ENCODE measurements at regions not wholly inside any gene's neighbourhood (a gene's known extent, or its start where the extent isn't known, plus 50 kb on each side); places are given as distances from the start of the nearest gene placed in this dataset.

DNA sequence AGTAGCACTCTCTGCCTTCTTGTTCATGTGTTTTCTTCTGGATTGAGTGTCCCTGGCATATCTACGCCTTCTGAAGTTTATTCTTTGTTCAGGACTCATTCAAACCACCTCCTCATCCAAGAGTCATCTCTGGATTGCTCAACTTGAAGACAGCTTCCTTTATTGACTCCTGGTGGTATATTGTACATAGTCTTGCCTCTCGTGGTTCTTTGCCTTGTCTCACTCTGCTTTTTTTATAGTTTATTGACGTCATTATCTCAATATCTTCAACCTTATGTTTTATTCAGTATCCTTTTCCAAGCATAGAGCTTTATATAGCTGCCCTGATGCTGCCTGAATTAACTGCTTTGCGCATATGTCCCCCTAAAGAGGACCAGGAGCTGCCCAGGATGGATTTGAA, 161.7 kb downstream of the INSIG2 start:
- H3K23ac ChIP-seq (ENCODE audit: low read length in 2 of 2) = no peak overlapping the region
- H2BK120ac ChIP-seq (ENCODE audit: low read depth, low read length) = no peak overlapping the region
- no peak overlapping the region for H3K9ac ChIP-seq (ENCODE audit: low read length)
- no peak overlapping the region for H2AFZ ChIP-seq (ENCODE audit: low read depth, low read length)
- peaks cover 0 to 3% of the 10 kb centered on the region in 2 experiments for H3K27me3 ChIP-seq (ENCODE audit: control insufficient read depth in 1 of 2, insufficient read depth in 1 of 2, low read length in 2 of 2)
- H2AK5ac ChIP-seq (ENCODE audit: low read length, severe bottlenecking) = no peak overlapping the region
- H2BK12ac ChIP-seq (ENCODE audit: low read length in 2 of 2) = no peak overlapping the region
- H3K9me3 ChIP-seq (ENCODE audit: control insufficient read depth, low read length) = no peaks in the 10 kb centered on the region
- H2BK5ac ChIP-seq (ENCODE audit: low read depth, low read length, poor library complexity, severe bottlenecking) = no peak overlapping the region
- peak; percentile 0 for DNase-seq
- H3K18ac ChIP-seq (ENCODE audit: low read depth in 1 of 2, low read length in 2 of 2) = no peak overlapping the region
- H3K4me3 ChIP-seq (ENCODE audit: insufficient read depth in 1 of 2, low read depth in 1 of 2, low read length in 2 of 2) = no peak overlapping the region
- H4K8ac ChIP-seq (ENCODE audit: low read length) = no peak overlapping the region
- H3K79me1 ChIP-seq (replicated peaks; ENCODE audit: low read length, poor library complexity, severe bottlenecking) = no peaks in the 10 kb centered on the region
- H3K36me3 ChIP-seq (ENCODE audit: control insufficient read depth in 1 of 2, insufficient read depth in 2 of 2, low read depth in 1 of 2, low read length in 2 of 2) = no peaks in the 10 kb centered on the region
- no peak overlapping the region for H3K14ac ChIP-seq (ENCODE audit: low read length in 2 of 2)
- no peak overlapping the region for H2BK15ac ChIP-seq (ENCODE audit: low read depth, poor library complexity, severe bottlenecking)
- H3K4ac ChIP-seq (ENCODE audit: low read depth in 1 of 2, low read length in 2 of 2) = no peak overlapping the region
- no peak overlapping the region for H4K91ac ChIP-seq (ENCODE audit: low read length)
- no peak overlapping the region for H3K4me2 ChIP-seq (ENCODE audit: low read length, poor library complexity, severe bottlenecking)
- WGBS = 64% methylated on average over 4 of the region's 4 CpGs
- H3K4me1 ChIP-seq (ENCODE audit: control insufficient read depth, insufficient read depth, low read depth, low read length) = peaks cover 2% of the 10 kb centered on the region
- no peak overlapping the region for H3K27ac ChIP-seq (ENCODE audit: low read length, poor library complexity, severe bottlenecking)

DNA sequence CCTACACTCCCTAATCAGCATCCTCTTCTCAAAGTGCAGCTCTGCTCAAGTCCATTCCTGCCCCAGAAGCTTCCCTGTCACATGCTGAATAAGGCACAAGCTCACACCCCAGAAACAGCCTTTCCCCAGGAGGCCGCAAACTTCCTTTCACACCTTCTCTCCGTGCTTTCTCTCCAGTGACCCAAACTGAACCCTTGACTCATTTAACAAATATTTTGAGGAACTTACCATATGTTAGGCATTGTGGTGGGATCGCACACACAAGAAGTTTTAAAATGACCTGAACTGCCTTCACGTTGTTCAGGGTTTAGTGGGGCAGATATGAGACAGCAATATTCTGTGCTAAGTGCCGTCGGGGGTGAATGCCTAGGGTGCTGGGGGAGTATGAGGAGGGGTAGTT, 161.3 kb downstream of the INSIG2 start:
- Histone ChIP-seq H3K4me1 (ENCODE audit: control insufficient read depth, insufficient read depth, low read depth, low read length) (peaks cover 2% of the 10 kb centered on the region), H4K8ac (ENCODE audit: low read length) (no peak overlapping the region), H3K23ac (ENCODE audit: low read length in 2 of 2) (no peak overlapping the region), H3K4me3 (ENCODE audit: insufficient read depth in 1 of 2, low read depth in 1 of 2, low read length in 2 of 2) (no peak overlapping the region), H2BK15ac (ENCODE audit: low read depth, poor library complexity, severe bottlenecking) (no peak overlapping the region), H3K79me1 (replicated peaks; ENCODE audit: low read length, poor library complexity, severe bottlenecking) (no peaks in the 10 kb centered on the region), H3K14ac (ENCODE audit: low read length in 2 of 2) (no peak overlapping the region), H2BK12ac (ENCODE audit: low read length in 2 of 2) (no peak overlapping the region), H2AFZ (ENCODE audit: low read depth, low read length) (no peak overlapping the region), H3K27ac (ENCODE audit: low read length, poor library complexity, severe bottlenecking) (no peak overlapping the region), H3K4ac (ENCODE audit: low read depth in 1 of 2, low read length in 2 of 2) (no peak overlapping the region), H2BK120ac (ENCODE audit: low read depth, low read length) (no peak overlapping the region), H3K9me3 (ENCODE audit: control insufficient read depth, low read length) (no peaks in the 10 kb centered on the region), H3K27me3 (ENCODE audit: control insufficient read depth in 1 of 2, insufficient read depth in 1 of 2, low read length in 2 of 2) (no peaks in the 10 kb centered on the region), H4K91ac (ENCODE audit: low read length) (no peak overlapping the region), H3K18ac (ENCODE audit: low read depth in 1 of 2, low read length in 2 of 2) (no peak overlapping the region), H3K36me3 (ENCODE audit: control insufficient read depth in 1 of 2, insufficient read depth in 2 of 2, low read depth in 1 of 2, low read length in 2 of 2) (no peaks in the 10 kb centered on the region), H2AK5ac (ENCODE audit: low read length, severe bottlenecking) (no peak overlapping the region), H2BK5ac (ENCODE audit: low read depth, low read length, poor library complexity, severe bottlenecking) (no peak overlapping the region), H3K4me2 (ENCODE audit: low read length, poor library complexity, severe bottlenecking) (no peak overlapping the region), H3K9ac (ENCODE audit: low read length) (no peak overlapping the region)
- no peak for DNase-seq
- WGBS = 36% methylated on average over 6 of the region's 6 CpGs

DNA sequence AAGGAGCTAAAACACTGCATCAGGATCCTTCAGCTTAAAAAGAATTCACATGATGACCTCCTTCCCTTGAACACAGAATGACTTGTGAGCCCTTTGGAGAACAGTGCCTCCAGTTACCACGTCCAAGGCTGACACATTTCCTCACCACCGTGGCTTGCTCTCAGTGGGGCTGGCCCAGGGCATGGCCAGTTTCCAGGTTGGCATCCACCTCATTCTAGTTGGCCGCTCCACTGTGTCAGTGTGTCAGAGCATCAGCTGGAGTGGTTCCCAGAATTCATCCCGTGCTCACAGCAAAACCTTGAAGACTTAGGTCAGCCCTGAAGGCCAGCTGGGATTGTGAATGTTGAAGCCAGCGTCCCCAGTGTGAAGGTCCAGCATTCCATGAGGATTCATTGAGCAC, 158.5 kb downstream of the INSIG2 start:
- Histone ChIP-seq H4K8ac (ENCODE audit: low read length) (no peak overlapping the region), H2AK5ac (ENCODE audit: low read length, severe bottlenecking) (no peak overlapping the region)

DNA sequence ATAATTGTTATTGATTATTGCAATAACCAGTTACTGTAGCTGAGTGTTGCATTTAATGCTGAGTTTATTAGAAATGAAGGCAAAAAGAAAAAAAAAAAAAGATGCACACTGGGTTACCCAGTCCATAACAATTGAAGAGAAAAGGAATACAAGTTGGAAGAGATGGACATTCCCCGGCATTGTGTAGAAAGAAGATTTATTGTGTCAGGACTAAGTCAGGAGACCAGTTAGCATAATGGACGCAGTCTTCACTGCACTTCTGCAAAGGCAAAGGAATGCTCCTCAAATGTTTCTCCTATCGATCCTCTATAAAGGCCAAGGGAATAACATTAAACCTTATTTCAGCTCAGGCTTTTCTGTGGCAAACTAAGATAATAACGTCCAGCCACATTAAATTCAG, 157.8 kb downstream of the INSIG2 start:
- no peak overlapping the region for H3K9ac ChIP-seq (ENCODE audit: low read length)
- no peak overlapping the region for H3K27ac ChIP-seq (ENCODE audit: low read length, poor library complexity, severe bottlenecking)
- no peak overlapping the region for H3K4me3 ChIP-seq (ENCODE audit: insufficient read depth in 1 of 2, low read depth in 1 of 2, low read length in 2 of 2)
- no peak overlapping the region for H3K23ac ChIP-seq (ENCODE audit: low read length in 2 of 2)
- no peaks in the 10 kb centered on the region for H3K9me3 ChIP-seq (ENCODE audit: control insufficient read depth, low read length)
- no peak overlapping the region for H2BK15ac ChIP-seq (ENCODE audit: low read depth, poor library complexity, severe bottlenecking)
- H4K8ac ChIP-seq (ENCODE audit: low read length) = no peak overlapping the region
- H3K36me3 ChIP-seq (ENCODE audit: control insufficient read depth in 1 of 2, insufficient read depth in 2 of 2, low read depth in 1 of 2, low read length in 2 of 2) = no peaks in the 10 kb centered on the region
- H4K91ac ChIP-seq (ENCODE audit: low read length) = no peak overlapping the region
- peaks cover 2% of the 10 kb centered on the region for H3K4me1 ChIP-seq (ENCODE audit: control insufficient read depth, insufficient read depth, low read depth, low read length)
- no peaks in the 10 kb centered on the region for H3K79me1 ChIP-seq (replicated peaks; ENCODE audit: low read length, poor library complexity, severe bottlenecking)
- no peak overlapping the region for H2AK5ac ChIP-seq (ENCODE audit: low read length, severe bottlenecking)
- no peak overlapping the region for H2BK5ac ChIP-seq (ENCODE audit: low read depth, low read length, poor library complexity, severe bottlenecking)
- H2BK120ac ChIP-seq (ENCODE audit: low read depth, low read length) = no peak overlapping the region
- H3K4me2 ChIP-seq (ENCODE audit: low read length, poor library complexity, severe bottlenecking) = no peak overlapping the region
- no peak for DNase-seq
- H3K14ac ChIP-seq (ENCODE audit: low read length in 2 of 2) = no peak overlapping the region
- WGBS = 84% methylated on average over 4 of the region's 4 CpGs
- H2BK12ac ChIP-seq (ENCODE audit: low read length in 2 of 2) = no peak overlapping the region
- H3K4ac ChIP-seq (ENCODE audit: low read depth in 1 of 2, low read length in 2 of 2) = no peak overlapping the region
- H3K18ac ChIP-seq (ENCODE audit: low read depth in 1 of 2, low read length in 2 of 2) = no peak overlapping the region
- no peak overlapping the region for H2AFZ ChIP-seq (ENCODE audit: low read depth, low read length)
- no peaks in the 10 kb centered on the region for H3K27me3 ChIP-seq (ENCODE audit: control insufficient read depth in 1 of 2, insufficient read depth in 1 of 2, low read length in 2 of 2)

More for the DNA sequence above, 158.5 kb downstream of the INSIG2 start:
- peaks cover 2% of the 10 kb centered on the region for H3K4me1 ChIP-seq (ENCODE audit: control insufficient read depth, insufficient read depth, low read depth, low read length)
- H3K4me3 ChIP-seq (ENCODE audit: insufficient read depth in 1 of 2, low read depth in 1 of 2, low read length in 2 of 2) = no peak overlapping the region
- H3K79me1 ChIP-seq (replicated peaks; ENCODE audit: low read length, poor library complexity, severe bottlenecking) = no peaks in the 10 kb centered on the region
- H2BK15ac ChIP-seq (ENCODE audit: low read depth, poor library complexity, severe bottlenecking) = no peak overlapping the region
- no peak overlapping the region for H3K4me2 ChIP-seq (ENCODE audit: low read length, poor library complexity, severe bottlenecking)
- H2BK12ac ChIP-seq (ENCODE audit: low read length in 2 of 2) = no peak overlapping the region
- no peak overlapping the region for H3K14ac ChIP-seq (ENCODE audit: low read length in 2 of 2)
- no peak overlapping the region for H2AFZ ChIP-seq (ENCODE audit: low read depth, low read length)
- H3K9ac ChIP-seq (ENCODE audit: low read length) = no peak overlapping the region
- no peak overlapping the region for H2BK5ac ChIP-seq (ENCODE audit: low read depth, low read length, poor library complexity, severe bottlenecking)
- H4K91ac ChIP-seq (ENCODE audit: low read length) = no peak overlapping the region
- no peaks in the 10 kb centered on the region for H3K36me3 ChIP-seq (ENCODE audit: control insufficient read depth in 1 of 2, insufficient read depth in 2 of 2, low read depth in 1 of 2, low read length in 2 of 2)
- no peaks in the 10 kb centered on the region for H3K27me3 ChIP-seq (ENCODE audit: control insufficient read depth in 1 of 2, insufficient read depth in 1 of 2, low read length in 2 of 2)
- DNase-seq = no peak
- no peak overlapping the region for H3K27ac ChIP-seq (ENCODE audit: low read length, poor library complexity, severe bottlenecking)
- H3K9me3 ChIP-seq (ENCODE audit: control insufficient read depth, low read length) = no peaks in the 10 kb centered on the region
- 67% methylated on average over 5 of the region's 5 CpGs for WGBS
- H3K23ac ChIP-seq (ENCODE audit: low read length in 2 of 2) = no peak overlapping the region
- H3K18ac ChIP-seq (ENCODE audit: low read depth in 1 of 2, low read length in 2 of 2) = no peak overlapping the region
- H2BK120ac ChIP-seq (ENCODE audit: low read depth, low read length) = no peak overlapping the region
- no peak overlapping the region for H3K4ac ChIP-seq (ENCODE audit: low read depth in 1 of 2, low read length in 2 of 2)
